Panc1 (cell line): ENCODE measurements at regions not wholly inside any gene's neighbourhood (a gene's known extent, or its start where the extent isn't known, plus 50 kb on each side); places are given as distances from the start of the nearest gene placed in this dataset.
A peak's percentile ranks its signal among the peaks of the same experiment; 100 is the strongest.

Experiments
- ATAC-seq: fragments of 200-7000 bp; cut with Tn5 transposase; 2 replicates; pipeline ENCODE4 v1.9.1; 2020; ENCODE audit warnings: mild to moderate bottlenecking, moderate library complexity
- BruUV-seq: library from RNA; stranded (reverse); fragments of 400-500 nt; replicated peaks from 2 replicates; lab custom pipeline; 2021; lab: Mats Ljungman, UMichigan
- CTCF ChIA-PET: fragments of 300-600 bp; sonication (Branson Sonifier 250); formaldehyde crosslinking; loops from one replicate; lab custom pipeline; 2022; ENCODE audit warnings: antibody characterized with exemption; lab: Charles Lee
- POLR2A ChIA-PET: fragments of 300-600 bp; sonication (Branson Sonifier 250); formaldehyde crosslinking; loops from one replicate; lab custom pipeline; 2022; ENCODE audit warnings: antibody characterized with exemption; lab: Charles Lee
- DNase-seq: peaks from one replicate; pipeline ENCODE4 v3.0.0-alpha.2; 2010; ENCODE audit warnings: low read depth, low spot score
- H3K27ac ChIP-seq: 2 replicates; pipeline ENCODE4 v1.5.1; 2011; ENCODE audit warnings: mild to moderate bottlenecking, low read length, inconsistent platforms
- H3K27me3 ChIP-seq: fragments of 200-500 bp; sonication (Bioruptor generic); 2 replicates; pipeline ENCODE4 v1.6.0; 2014; ENCODE audit warnings: low read length, inconsistent platforms; ENCODE audit not compliant: control insufficient read depth, insufficient read depth
- H3K36me3 ChIP-seq: fragments of 200-500 bp; sonication (Bioruptor generic); 2 replicates; pipeline ENCODE4 v1.5.1; 2014; ENCODE audit warnings: inconsistent platforms, mild to moderate bottlenecking, low read length, moderate library complexity; ENCODE audit not compliant: control insufficient read depth, insufficient read depth
- H3K4me1 ChIP-seq: 2 replicates; pipeline ENCODE4 v1.5.1; 2011; ENCODE audit warnings: inconsistent platforms, mild to moderate bottlenecking, low read length, moderate library complexity; ENCODE audit not compliant: control insufficient read depth, insufficient read depth
- H3K4me3 ChIP-seq, 2 experiments: 2 replicates each; pipeline ENCODE4 v1.5.1; 2011 to 2012; ENCODE audit warnings: low read depth in 2 of 2, low read length in 2 of 2, mild to moderate bottlenecking in 2 of 2, inconsistent platforms in 1 of 2, moderate library complexity in 1 of 2
- H3K9me3 ChIP-seq: fragments of 200-500 bp; sonication (Bioruptor generic); 2 replicates; pipeline ENCODE4 v1.5.1; 2014; ENCODE audit warnings: low read depth, mild to moderate bottlenecking, inconsistent platforms, low read length, moderate library complexity; ENCODE audit not compliant: control insufficient read depth, insufficient read depth
- POLR2AphosphoS5 ChIP-seq: IDR thresholded peaks from 2 replicates; pipeline ENCODE4 v1.6.1; 2012; ENCODE audit warnings: mild to moderate bottlenecking, low read depth, low read length, moderate library complexity
- SIN3A ChIP-seq: IDR thresholded peaks from 2 replicates; pipeline ENCODE4 v1.6.1; 2012; ENCODE audit warnings: low read depth, mild to moderate bottlenecking, low read length, moderate library complexity, borderline replicate concordance; ENCODE audit not compliant: insufficient read depth
- TCF7L2 ChIP-seq: IDR thresholded peaks from 2 replicates; pipeline ENCODE4 v1.6.1; 2011; ENCODE audit warnings: mild to moderate bottlenecking, low read depth, low read length, inconsistent platforms
- in situ Hi-C: cut with HindIII; loops from 2 replicates; pipeline ENCODE4 v1.10.0; 2016; ENCODE audit warnings: low sequenced_read_pairs, low pct_unique_long_range_greater_than_20kb
- intact Hi-C: fragments of 100-400 bp; cut with micrococcal nuclease; formaldehyde crosslinking; loops from one replicate; pipeline ENCODE4 v1.10.0; 2022; ENCODE audit not compliant: unreplicated experiment
- TF ChIP-seq, protein P1 (sequence below): fragments of 450-650 bp; IDR thresholded peaks from 2 replicates; pipeline ENCODE4 v1.5.1; 2017; ENCODE audit warnings: mild to moderate bottlenecking
- TF ChIP-seq, protein P2 (sequence below), 2 experiments: IDR thresholded peaks; 2 replicates each; pipeline ENCODE4 v1.6.1; 2011 to 2012; ENCODE audit warnings: low read depth in 2 of 2, control low read depth in 1 of 2, low read length in 1 of 2, mild to moderate bottlenecking in 1 of 2, moderate library complexity in 1 of 2; ENCODE audit not compliant: insufficient read depth in 1 of 2

DNA sequence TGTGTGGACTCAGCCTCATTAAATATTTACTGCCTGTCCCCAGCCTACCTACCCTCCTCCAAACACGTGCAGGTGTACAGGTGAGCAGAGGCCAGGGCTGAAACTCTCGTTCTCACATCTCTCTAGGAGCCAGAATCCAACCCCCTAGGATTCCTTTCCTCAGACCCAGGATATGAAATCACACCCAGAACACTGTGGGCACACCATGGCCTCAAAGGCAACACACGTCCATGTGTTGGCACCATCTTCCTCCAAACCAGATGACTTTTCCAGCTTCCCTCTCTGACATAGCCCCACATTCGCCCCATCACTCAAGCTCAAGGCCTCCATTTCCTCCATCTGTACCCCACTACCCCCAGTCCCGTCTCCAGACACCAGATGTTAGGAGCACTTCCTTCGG is 51.8 kb upstream of the DUSP5 start:
- TF ChIP-seq POLR2AphosphoS5, result no peak
- TF ChIP-seq TCF7L2, result no peak
- TF ChIP-seq, protein P1, sequence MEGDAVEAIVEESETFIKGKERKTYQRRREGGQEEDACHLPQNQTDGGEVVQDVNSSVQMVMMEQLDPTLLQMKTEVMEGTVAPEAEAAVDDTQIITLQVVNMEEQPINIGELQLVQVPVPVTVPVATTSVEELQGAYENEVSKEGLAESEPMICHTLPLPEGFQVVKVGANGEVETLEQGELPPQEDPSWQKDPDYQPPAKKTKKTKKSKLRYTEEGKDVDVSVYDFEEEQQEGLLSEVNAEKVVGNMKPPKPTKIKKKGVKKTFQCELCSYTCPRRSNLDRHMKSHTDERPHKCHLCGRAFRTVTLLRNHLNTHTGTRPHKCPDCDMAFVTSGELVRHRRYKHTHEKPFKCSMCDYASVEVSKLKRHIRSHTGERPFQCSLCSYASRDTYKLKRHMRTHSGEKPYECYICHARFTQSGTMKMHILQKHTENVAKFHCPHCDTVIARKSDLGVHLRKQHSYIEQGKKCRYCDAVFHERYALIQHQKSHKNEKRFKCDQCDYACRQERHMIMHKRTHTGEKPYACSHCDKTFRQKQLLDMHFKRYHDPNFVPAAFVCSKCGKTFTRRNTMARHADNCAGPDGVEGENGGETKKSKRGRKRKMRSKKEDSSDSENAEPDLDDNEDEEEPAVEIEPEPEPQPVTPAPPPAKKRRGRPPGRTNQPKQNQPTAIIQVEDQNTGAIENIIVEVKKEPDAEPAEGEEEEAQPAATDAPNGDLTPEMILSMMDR, result no peak
- TF ChIP-seq, protein P2, sequence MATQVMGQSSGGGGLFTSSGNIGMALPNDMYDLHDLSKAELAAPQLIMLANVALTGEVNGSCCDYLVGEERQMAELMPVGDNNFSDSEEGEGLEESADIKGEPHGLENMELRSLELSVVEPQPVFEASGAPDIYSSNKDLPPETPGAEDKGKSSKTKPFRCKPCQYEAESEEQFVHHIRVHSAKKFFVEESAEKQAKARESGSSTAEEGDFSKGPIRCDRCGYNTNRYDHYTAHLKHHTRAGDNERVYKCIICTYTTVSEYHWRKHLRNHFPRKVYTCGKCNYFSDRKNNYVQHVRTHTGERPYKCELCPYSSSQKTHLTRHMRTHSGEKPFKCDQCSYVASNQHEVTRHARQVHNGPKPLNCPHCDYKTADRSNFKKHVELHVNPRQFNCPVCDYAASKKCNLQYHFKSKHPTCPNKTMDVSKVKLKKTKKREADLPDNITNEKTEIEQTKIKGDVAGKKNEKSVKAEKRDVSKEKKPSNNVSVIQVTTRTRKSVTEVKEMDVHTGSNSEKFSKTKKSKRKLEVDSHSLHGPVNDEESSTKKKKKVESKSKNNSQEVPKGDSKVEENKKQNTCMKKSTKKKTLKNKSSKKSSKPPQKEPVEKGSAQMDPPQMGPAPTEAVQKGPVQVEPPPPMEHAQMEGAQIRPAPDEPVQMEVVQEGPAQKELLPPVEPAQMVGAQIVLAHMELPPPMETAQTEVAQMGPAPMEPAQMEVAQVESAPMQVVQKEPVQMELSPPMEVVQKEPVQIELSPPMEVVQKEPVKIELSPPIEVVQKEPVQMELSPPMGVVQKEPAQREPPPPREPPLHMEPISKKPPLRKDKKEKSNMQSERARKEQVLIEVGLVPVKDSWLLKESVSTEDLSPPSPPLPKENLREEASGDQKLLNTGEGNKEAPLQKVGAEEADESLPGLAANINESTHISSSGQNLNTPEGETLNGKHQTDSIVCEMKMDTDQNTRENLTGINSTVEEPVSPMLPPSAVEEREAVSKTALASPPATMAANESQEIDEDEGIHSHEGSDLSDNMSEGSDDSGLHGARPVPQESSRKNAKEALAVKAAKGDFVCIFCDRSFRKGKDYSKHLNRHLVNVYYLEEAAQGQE (IDR thresholded peaks at IDR 0.05; ENCODE audit: insufficient read depth in 1 of 2, low read depth in 2 of 2, low read length in 1 of 2), result no peak
- TF ChIP-seq SIN3A, result no peak
- BruUV-seq, result no TSS peak
- in situ Hi-C loops (no loop called here), intact Hi-C loops (no loop called here)
- Histone ChIP-seq H3K36me3 (no peaks in the 10 kb centered on the region), H3K4me1 (no peaks in the 10 kb centered on the region), H3K27me3 (no peaks in the 10 kb centered on the region), H3K27ac (no peak overlapping the region), H3K9me3 (no peaks in the 10 kb centered on the region), H3K4me3 (no peak overlapping the region)
- DNase-seq (no peak), ATAC-seq (0 out of 2 replicates have a peak, but pooled peaks have one; percentile 14)
- ChIA-PET POLR2A (no interaction called here), CTCF (no interaction called here)

DNA sequence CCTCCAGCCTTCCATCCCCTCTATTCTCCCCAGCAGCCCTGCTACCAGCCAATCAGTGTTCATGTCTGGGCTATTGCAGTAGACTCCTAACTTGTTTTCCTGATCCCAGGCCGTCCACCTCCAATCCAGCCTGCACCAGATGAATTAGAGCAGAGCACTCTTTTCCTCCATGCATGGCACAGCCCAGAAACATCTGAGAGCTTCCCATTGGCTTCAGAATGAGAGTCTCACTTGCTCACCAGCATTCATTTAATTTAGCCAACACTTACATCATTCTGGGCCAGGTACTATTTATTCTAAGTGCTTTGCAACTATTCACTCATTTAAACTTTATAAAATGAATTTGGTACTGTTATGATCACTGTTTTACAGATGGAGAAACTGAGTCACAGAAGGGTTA is 51.4 kb upstream of the DUSP5 start:
- in situ Hi-C loops, result no loop called here
- ChIA-PET POLR2A (no interaction called here), CTCF (no interaction called here)
- DNase-seq (no peak), ATAC-seq (no peak)
- Histone ChIP-seq H3K4me3 (no peak overlapping the region), H3K36me3 (no peaks in the 10 kb centered on the region), H3K9me3 (no peaks in the 10 kb centered on the region), H3K4me1 (no peaks in the 10 kb centered on the region), H3K27me3 (no peaks in the 10 kb centered on the region), H3K27ac (no peak overlapping the region)
- TF ChIP-seq, protein P1, result no peak
- TF ChIP-seq, protein P2 (IDR thresholded peaks at IDR 0.05; ENCODE audit: insufficient read depth in 1 of 2, low read depth in 2 of 2, low read length in 1 of 2), result no peak
- TF ChIP-seq POLR2AphosphoS5 (no peak), TCF7L2 (no peak), SIN3A (no peak)
- intact Hi-C loops, result no loop called here
- no TSS peak for BruUV-seq
